Embryonic facial prominence (tissue), 1 donor: ENCODE measurements at regions not wholly inside any gene's neighbourhood (a gene's known extent, or its start where the extent isn't known, plus 50 kb on each side); places are given as distances from the start of the nearest gene placed in this dataset.

Experiments
- DNase-seq: peaks from one replicate; pipeline ENCODE4 v3.0.0-alpha.2; 2016; ENCODE audit errors: extremely low spot score

- no peak for DNase-seq
These were observed 632.5 kb upstream of the GNPDA2 start for GRCh38 chr4:45358573-45359506.

GRCh38 chr4:45353161-45353560 is 626.8 kb upstream of the GNPDA2 start:
- no peak for DNase-seq

- DNase-seq, result no peak
These were observed 624.1 kb upstream of the GNPDA2 start for GRCh38 chr4:45350438-45350837.

GRCh38 chr4:45349859-45350258 is 623.5 kb upstream of the GNPDA2 start:
- DNase-seq, result no peak

- DNase-seq, result no peak
These were observed 620.6 kb upstream of the GNPDA2 start for GRCh38 chr4:45346816-45347435.

- no peak for DNase-seq
These were observed 619.2 kb upstream of the GNPDA2 start for GRCh38 chr4:45345558-45345957.

- DNase-seq, result no peak
These were observed 605.4 kb upstream of the GNPDA2 start for GRCh38 chr4:45331802-45332201.

GRCh38 chr4:45327544-45327943 is 601.2 kb upstream of the GNPDA2 start:
- DNase-seq, result no peak

GRCh38 chr4:45324455-45325417 is 598.4 kb upstream of the GNPDA2 start:
- DNase-seq, result no peak

GRCh38 chr4:45323453-45324058 is 597.2 kb upstream of the GNPDA2 start:
- DNase-seq, result no peak

- no peak for DNase-seq
These were observed 591.4 kb upstream of the GNPDA2 start for GRCh38 chr4:45317739-45318138.

- DNase-seq, result no peak
These were observed 590.9 kb upstream of the GNPDA2 start for GRCh38 chr4:45317276-45317675.

GRCh38 chr4:45316257-45316656 is 589.9 kb upstream of the GNPDA2 start:
- no peak for DNase-seq

- DNase-seq, result no peak
These were observed 576.5 kb upstream of the GNPDA2 start for GRCh38 chr4:45302828-45303227.

- no peak for DNase-seq
These were observed 568.1 kb upstream of the GNPDA2 start for GRCh38 chr4:45294464-45294863.

GRCh38 chr4:45293335-45293734 is 567.0 kb upstream of the GNPDA2 start:
- no peak for DNase-seq

- no peak for DNase-seq
These were observed 566.5 kb upstream of the GNPDA2 start for GRCh38 chr4:45292844-45293243.

GRCh38 chr4:45284400-45285085 is 558.2 kb upstream of the GNPDA2 start:
- no peak for DNase-seq

GRCh38 chr4:45283352-45283751 is 557.0 kb upstream of the GNPDA2 start:
- DNase-seq, result no peak

- no peak for DNase-seq
These were observed 553.8 kb upstream of the GNPDA2 start for GRCh38 chr4:45280121-45280520.

GRCh38 chr4:45275862-45276261 is 549.5 kb upstream of the GNPDA2 start:
- no peak for DNase-seq
